ENCODE measurements at regions not wholly inside any gene's neighbourhood (a gene's known extent, or its start where the extent isn't known, plus 50 kb on each side); places are given as distances from the start of the nearest gene placed in this dataset.

GRCh38 chr1:168396508-168396907 is 115.8 kb downstream of the TBX19 start:
- Histone ChIP-seq H3K27ac (no peak overlapping the region), H3K4me3 (no peak overlapping the region), H3K9me3 (no peaks in the 10 kb centered on the region), H3K27me3 (no peaks in the 10 kb centered on the region), H3K4me1 (peaks cover 0 to 5% (median 0%) of the 10 kb centered on the region in 4 donors), H3K36me3 (no peaks in the 10 kb centered on the region)
- WGBS, 2 donors, result 81 to 92% methylated on average over 2 of the region's 2 CpGs
- TF ChIP-seq CTCF (IDR thresholded peaks at IDR 0.05) (no peak), EP300 (IDR thresholded peaks at IDR 0.05) (no peak), POLR2A (IDR thresholded peaks at IDR 0.05) (no peak)
- no peak for DNase-seq (ENCODE audit: low spot score in 2 of 2)

- H3K27ac ChIP-seq, result no peak overlapping the region
- H3K4me1 ChIP-seq, result peaks cover 0 to 5% (median 0%) of the 10 kb centered on the region in 4 donors
- TF ChIP-seq CTCF (IDR thresholded peaks at IDR 0.05), result no peak
- H3K36me3 ChIP-seq, result no peaks in the 10 kb centered on the region
- H3K27me3 ChIP-seq, result no peaks in the 10 kb centered on the region
- no peak overlapping the region for H3K4me3 ChIP-seq
- DNase-seq (ENCODE audit: low spot score in 2 of 2), result no peak
- WGBS, 2 donors, result 92 to 100% methylated on average over 1 of the region's 1 CpG
- H3K9me3 ChIP-seq, result no peaks in the 10 kb centered on the region
Measured at GRCh38 chr1:168394858-168395257, 114.2 kb downstream of the TBX19 start.

GRCh38 chr1:168392958-168393549 is 112.4 kb downstream of the TBX19 start:
- Histone ChIP-seq H3K36me3 (no peaks in the 10 kb centered on the region), H3K4me1 (no peaks in the 10 kb centered on the region), H3K4me3 (no peak overlapping the region), H3K27me3 (no peaks in the 10 kb centered on the region), H3K9me3 (no peaks in the 10 kb centered on the region), H3K27ac (no peak overlapping the region)
- TF ChIP-seq CTCF (IDR thresholded peaks at IDR 0.05), result no peak
- no peak for TF ChIP-seq POLR2A (IDR thresholded peaks at IDR 0.05)
- TF ChIP-seq EP300 (IDR thresholded peaks at IDR 0.05), result no peak
- WGBS, 2 donors, result 60 to 71% methylated on average over 4 to 5 of the region's 5 CpGs
- no peak for DNase-seq (ENCODE audit: low spot score in 2 of 2)

- TF ChIP-seq EP300 (IDR thresholded peaks at IDR 0.05), result no peak
- no peak for TF ChIP-seq CTCF (IDR thresholded peaks at IDR 0.05)
- TF ChIP-seq POLR2A (IDR thresholded peaks at IDR 0.05), result no peak
- no peak for DNase-seq (ENCODE audit: low spot score in 2 of 2)
- Histone ChIP-seq H3K4me3 (no peak overlapping the region), H3K27ac (no peak overlapping the region), H3K4me1 (no peaks in the 10 kb centered on the region), H3K9me3 (no peaks in the 10 kb centered on the region), H3K27me3 (no peaks in the 10 kb centered on the region), H3K36me3 (no peaks in the 10 kb centered on the region)
- WGBS, 2 donors, result 73 to 74% methylated on average over 8 of the region's 8 CpGs
Measured at GRCh38 chr1:168391851-168392681, 111.4 kb downstream of the TBX19 start.

- no peak for TF ChIP-seq CTCF (IDR thresholded peaks at IDR 0.05)
- no peak for TF ChIP-seq EP300 (IDR thresholded peaks at IDR 0.05)
- TF ChIP-seq POLR2A (IDR thresholded peaks at IDR 0.05), result no peak
- 69% methylated on average over 2 of the region's 2 CpGs for WGBS, 2 donors
Measured at GRCh38 chr1:168390271-168390670, 109.6 kb downstream of the TBX19 start.

More at GRCh38 chr1:168390271-168390670, 109.6 kb downstream of the TBX19 start:
- no peak overlapping the region for H3K27ac ChIP-seq
- H3K36me3 ChIP-seq, result no peaks in the 10 kb centered on the region
- no peaks in the 10 kb centered on the region for H3K9me3 ChIP-seq
- no peak for DNase-seq (ENCODE audit: low spot score in 2 of 2)
- H3K27me3 ChIP-seq, result no peaks in the 10 kb centered on the region
- H3K4me1 ChIP-seq, result no peaks in the 10 kb centered on the region
- H3K4me3 ChIP-seq, result no peak overlapping the region

Data from tibial nerve (tissue), 4 donors.